ENCODE measurements at regions not wholly inside any gene's neighbourhood (a gene's known extent, or its start where the extent isn't known, plus 50 kb on each side); places are given as distances from the start of the nearest gene placed in this dataset.

DNA sequence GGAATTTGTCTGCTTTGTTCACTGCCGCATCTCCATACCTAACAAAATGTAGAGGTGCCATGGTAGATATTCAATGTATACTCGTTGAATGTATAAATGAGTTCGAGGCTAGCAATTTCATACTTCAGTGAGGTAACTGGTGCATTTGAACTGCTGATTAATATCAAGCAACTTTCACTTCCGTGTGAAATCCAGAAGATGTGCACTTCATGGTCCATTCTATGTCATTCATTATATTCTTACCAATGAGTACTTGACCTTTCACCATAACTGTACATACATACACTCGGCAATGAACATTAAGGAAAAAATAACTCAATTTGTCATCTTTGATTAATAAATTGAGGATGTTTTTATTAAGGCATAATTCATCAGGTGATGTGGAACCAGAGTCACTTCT is 598.5 kb downstream of the ZNF385D start:
- Mint-ChIP-seq H3K4me1 (no peaks in the 10 kb centered on the region), H3K36me3 (no peaks in the 10 kb centered on the region), H3K27ac (no peak overlapping the region), H3K4me3 (no peak overlapping the region), H3K9me3 (ENCODE audit: low read depth) (peaks cover 7% of the 10 kb centered on the region), H3K27me3 (no peaks in the 10 kb centered on the region)
- CTCF ChIA-PET = no interaction called here
- DNase-seq = no peak
- no peak for ATAC-seq

DNA sequence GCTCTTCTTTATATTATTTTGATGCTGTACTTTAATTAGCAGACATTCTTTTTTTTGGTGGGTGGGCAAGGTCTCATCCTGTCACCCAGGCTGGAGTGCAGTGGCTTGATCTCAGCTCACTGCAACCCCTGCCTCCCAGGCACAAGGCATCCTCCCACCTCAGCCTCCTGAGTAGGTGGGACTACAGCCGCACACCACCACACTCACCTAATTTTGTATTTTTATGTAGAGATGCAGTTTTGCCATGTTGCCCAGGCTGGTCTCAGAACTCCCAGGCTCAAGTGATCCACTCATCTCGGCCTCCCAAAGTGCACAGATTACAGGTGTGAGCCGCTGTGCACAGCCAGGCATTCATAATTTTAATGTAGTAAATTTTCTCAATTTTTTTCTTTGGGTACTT is 608.1 kb downstream of the ZNF385D start:
- ATAC-seq = peak; percentile 27

DNA sequence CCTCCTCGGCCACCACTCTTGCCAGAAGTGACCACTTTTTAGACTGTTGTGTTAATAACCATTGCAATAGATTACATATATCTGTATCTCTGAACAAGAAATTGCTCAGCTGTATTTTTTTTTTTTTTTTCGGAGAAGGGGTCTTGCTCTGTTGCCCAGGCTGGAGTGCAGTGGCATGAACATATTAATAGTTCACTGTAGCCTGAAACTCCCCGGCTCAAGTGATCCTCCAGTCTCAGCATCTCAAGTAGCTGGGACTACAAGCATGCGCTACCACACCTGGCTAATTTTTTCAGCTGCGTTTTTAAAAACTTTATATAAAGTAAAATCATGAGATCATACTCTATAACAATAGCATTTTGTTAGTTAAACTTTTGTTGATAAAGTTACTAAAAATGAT is 609.0 kb downstream of the ZNF385D start:
- H3K4me3 Mint-ChIP-seq = no peak overlapping the region

More for the DNA sequence above, 608.1 kb downstream of the ZNF385D start:
- no peaks in the 10 kb centered on the region for H3K27me3 Mint-ChIP-seq
- H3K9me3 Mint-ChIP-seq (ENCODE audit: low read depth) = peaks cover 8% of the 10 kb centered on the region
- CTCF ChIA-PET = interaction anchor here (1.0 kb wide), 1 partner anchor 18 kb away, joined by 4 read pairs; no protein-coding TSS in a partner anchor
- DNase-seq = no peak
- no peak overlapping the region for H3K4me3 Mint-ChIP-seq
- no peak overlapping the region for H3K27ac Mint-ChIP-seq
- no peaks in the 10 kb centered on the region for H3K4me1 Mint-ChIP-seq
- no peaks in the 10 kb centered on the region for H3K36me3 Mint-ChIP-seq

DNA sequence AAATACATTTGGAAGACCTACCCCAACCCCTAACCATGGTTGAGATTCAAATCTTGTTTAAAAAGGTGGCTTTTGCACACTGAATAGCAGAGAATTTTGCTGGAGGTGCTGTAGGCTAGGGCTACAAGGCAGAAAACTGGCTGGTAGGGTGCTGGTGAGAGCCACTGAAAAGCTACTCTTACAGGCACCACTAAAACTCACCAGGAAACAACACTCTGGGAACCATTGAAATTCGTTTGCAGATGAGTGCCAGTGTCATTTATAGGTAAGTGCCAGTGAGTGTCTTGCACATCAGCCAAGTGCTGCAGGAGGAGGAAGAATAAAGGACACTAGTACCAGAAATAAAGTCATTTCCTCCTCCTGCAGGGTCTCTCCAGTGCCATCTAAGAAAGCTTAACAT is 610.2 kb downstream of the ZNF385D start:
- ATAC-seq = no peak

More for the DNA sequence above, 609.0 kb downstream of the ZNF385D start:
- Mint-ChIP-seq H3K9me3 (ENCODE audit: low read depth) (peaks cover 10% of the 10 kb centered on the region), H3K27ac (no peak overlapping the region), H3K4me1 (no peaks in the 10 kb centered on the region), H3K27me3 (no peaks in the 10 kb centered on the region), H3K36me3 (no peaks in the 10 kb centered on the region)
- DNase-seq = no peak
- ATAC-seq = no peak
- CTCF ChIA-PET = interaction anchor here (1.0 kb wide), 1 partner anchor 19 kb away, joined by 4 read pairs; no protein-coding TSS in a partner anchor

DNA sequence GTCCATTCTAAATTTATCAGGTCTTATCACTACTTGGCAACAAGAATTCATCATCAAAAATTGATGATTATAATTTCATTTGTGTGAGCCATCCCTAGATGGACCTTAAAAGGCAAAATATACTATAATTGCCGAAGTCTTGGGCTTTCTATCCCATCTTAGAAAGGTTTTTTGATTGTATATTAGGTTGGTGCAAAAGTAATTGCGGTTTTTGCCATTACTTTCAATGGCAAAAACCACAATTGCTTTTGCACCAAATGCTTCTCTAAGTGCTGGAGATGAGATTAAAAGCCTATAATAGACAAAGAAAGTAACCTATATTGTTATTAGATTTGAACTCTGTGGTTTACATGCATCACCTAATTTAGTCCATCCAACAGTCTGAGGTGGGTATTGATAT is 612.9 kb downstream of the ZNF385D start:
- no peaks in the 10 kb centered on the region for H3K27me3 Mint-ChIP-seq
- CTCF ChIA-PET = no interaction called here

More for the DNA sequence above, 610.2 kb downstream of the ZNF385D start:
- no peak for DNase-seq
- Mint-ChIP-seq H3K9me3 (ENCODE audit: low read depth) (peaks cover 10% of the 10 kb centered on the region), H3K27ac (no peak overlapping the region), H3K4me3 (no peak overlapping the region), H3K4me1 (no peaks in the 10 kb centered on the region), H3K36me3 (no peaks in the 10 kb centered on the region), H3K27me3 (no peaks in the 10 kb centered on the region)
- CTCF ChIA-PET = no interaction called here

DNA sequence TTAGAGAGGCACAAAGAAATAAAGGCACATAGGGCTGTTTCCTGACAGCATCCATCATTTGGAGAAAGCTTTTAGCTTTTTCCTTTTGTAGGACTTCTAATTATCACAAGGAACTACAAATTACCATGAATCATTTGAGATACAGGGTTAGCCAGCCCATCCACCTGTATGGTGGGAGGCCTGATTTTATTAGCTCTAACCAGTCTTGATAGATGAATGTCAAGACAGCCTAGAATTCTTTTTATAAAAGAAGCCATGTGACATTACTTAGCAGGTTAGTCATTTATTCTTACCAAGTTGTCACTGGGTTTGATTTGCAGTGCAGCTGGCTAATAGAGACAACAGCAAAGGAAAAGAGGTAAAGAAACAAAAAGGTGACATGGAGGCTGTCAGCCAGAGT is 618.1 kb downstream of the ZNF385D start:
- Mint-ChIP-seq H3K27ac (no peak overlapping the region), H3K36me3 (no peaks in the 10 kb centered on the region), H3K9me3 (ENCODE audit: low read depth) (peaks cover 6% of the 10 kb centered on the region), H3K4me1 (no peaks in the 10 kb centered on the region), H3K27me3 (no peaks in the 10 kb centered on the region), H3K4me3 (no peak overlapping the region)
- CTCF ChIA-PET = no interaction called here
- DNase-seq (no peak), ATAC-seq (no peak)

More for the DNA sequence above, 612.9 kb downstream of the ZNF385D start:
- ATAC-seq (no peak), DNase-seq (no peak)
- Mint-ChIP-seq H3K9me3 (ENCODE audit: low read depth) (peaks cover 10% of the 10 kb centered on the region), H3K27ac (no peak overlapping the region), H3K36me3 (no peaks in the 10 kb centered on the region), H3K4me1 (no peaks in the 10 kb centered on the region), H3K4me3 (no peak overlapping the region)

DNA sequence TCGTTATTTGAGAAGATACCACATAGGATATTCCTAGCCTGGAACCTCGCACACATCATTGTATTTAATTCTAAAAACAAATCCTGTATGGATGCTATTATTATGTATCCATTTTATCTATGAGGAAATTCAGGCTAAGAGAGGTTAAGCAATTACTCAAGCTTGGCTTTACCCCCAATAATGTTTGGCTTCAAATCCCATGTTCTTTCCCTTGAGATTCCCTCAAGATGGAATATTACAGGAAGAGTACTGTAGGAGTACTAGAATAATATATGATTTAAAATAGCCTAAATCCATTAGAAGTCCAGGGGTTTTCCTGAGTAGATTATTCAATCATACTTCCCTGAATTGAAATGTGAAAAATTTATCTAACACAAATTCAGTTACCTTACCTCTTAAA is 630.2 kb downstream of the ZNF385D start:
- Mint-ChIP-seq H3K27ac (no peak overlapping the region), H3K9me3 (ENCODE audit: low read depth) (peaks cover 15% of the 10 kb centered on the region), H3K4me1 (no peaks in the 10 kb centered on the region), H3K27me3 (no peaks in the 10 kb centered on the region), H3K36me3 (no peaks in the 10 kb centered on the region), H3K4me3 (no peak overlapping the region)
- DNase-seq (no peak), ATAC-seq (no peak)
- CTCF ChIA-PET = no interaction called here

DNA sequence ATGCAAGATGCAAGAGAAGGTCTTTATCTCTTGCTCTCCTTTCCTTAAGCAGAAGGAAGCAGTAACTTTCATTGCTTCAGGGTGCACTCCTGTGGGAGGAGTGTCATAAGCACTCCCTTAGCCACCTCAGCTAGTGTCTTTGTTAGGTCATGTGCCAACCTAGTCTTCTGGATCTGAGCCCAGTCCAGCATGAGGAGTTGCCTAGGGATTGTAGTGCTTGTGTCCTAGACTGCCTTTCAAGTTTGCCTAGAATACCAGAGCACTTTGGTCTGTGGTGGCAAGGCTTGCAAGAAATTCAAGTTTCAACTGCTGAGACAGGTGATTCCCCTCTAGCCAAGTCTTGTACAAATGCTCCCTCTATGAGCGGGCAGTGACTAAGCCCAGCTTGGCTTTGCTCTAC is 633.6 kb downstream of the ZNF385D start:
- no peak for ATAC-seq
- no peaks in the 10 kb centered on the region for H3K4me1 Mint-ChIP-seq
- no peak overlapping the region for H3K27ac Mint-ChIP-seq
- H3K9me3 Mint-ChIP-seq (ENCODE audit: low read depth) = peaks cover 14% of the 10 kb centered on the region
- CTCF ChIA-PET = no interaction called here
- H3K27me3 Mint-ChIP-seq = no peaks in the 10 kb centered on the region
- H3K4me3 Mint-ChIP-seq = no peak overlapping the region
- no peak for DNase-seq
- no peaks in the 10 kb centered on the region for H3K36me3 Mint-ChIP-seq

DNA sequence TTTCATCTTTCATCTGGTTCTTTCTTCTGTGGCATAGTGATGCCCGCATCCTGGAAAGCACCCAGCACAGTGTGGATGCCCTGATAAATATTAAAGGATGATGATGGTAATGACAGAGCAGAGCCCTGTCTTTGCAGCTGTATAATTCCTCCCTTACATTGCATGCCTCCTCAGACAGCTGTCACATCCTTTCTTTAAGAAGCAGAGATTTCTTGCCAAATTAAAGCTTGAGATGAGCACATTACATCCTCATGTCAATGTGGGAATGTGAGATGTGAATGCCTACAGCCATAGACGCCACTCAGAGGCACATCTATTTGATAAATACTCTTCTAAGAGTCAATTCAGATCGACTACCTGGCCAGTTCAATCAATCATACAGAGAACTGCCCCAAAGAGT is 642.0 kb downstream of the ZNF385D start:
- Mint-ChIP-seq H3K27me3 (no peaks in the 10 kb centered on the region), H3K4me3 (no peak overlapping the region), H3K36me3 (no peaks in the 10 kb centered on the region), H3K27ac (no peak overlapping the region), H3K9me3 (ENCODE audit: low read depth) (peaks cover 13% of the 10 kb centered on the region), H3K4me1 (no peaks in the 10 kb centered on the region)
- DNase-seq (no peak), ATAC-seq (no peak)
- CTCF ChIA-PET = no interaction called here

DNA sequence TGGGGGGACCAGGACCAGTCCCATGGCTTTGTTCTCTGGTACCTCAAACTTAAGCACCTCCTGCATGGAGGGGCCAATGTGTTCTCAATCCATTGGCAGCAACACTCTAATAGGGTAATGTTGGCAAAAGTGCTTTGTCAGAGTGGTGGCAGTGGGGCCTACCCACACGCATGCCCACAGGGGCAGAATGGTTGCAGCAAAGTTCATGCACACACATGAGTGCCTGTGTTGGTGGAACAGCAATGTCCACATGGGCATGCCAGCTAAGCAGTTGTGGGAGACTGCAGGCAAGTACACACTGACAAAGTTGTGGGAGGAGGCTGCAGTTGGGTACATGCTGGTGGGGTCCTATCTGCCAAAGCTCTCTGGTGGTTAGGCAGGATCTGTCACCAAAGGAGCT is 645.2 kb downstream of the ZNF385D start:
- H3K9me3 Mint-ChIP-seq (ENCODE audit: low read depth) = peaks cover 14% of the 10 kb centered on the region
- CTCF ChIA-PET = no interaction called here
- no peak overlapping the region for H3K27ac Mint-ChIP-seq
- no peaks in the 10 kb centered on the region for H3K27me3 Mint-ChIP-seq
- H3K36me3 Mint-ChIP-seq = no peaks in the 10 kb centered on the region
- H3K4me3 Mint-ChIP-seq = no peak overlapping the region
- DNase-seq (no peak), ATAC-seq (no peak)
- no peaks in the 10 kb centered on the region for H3K4me1 Mint-ChIP-seq

DNA sequence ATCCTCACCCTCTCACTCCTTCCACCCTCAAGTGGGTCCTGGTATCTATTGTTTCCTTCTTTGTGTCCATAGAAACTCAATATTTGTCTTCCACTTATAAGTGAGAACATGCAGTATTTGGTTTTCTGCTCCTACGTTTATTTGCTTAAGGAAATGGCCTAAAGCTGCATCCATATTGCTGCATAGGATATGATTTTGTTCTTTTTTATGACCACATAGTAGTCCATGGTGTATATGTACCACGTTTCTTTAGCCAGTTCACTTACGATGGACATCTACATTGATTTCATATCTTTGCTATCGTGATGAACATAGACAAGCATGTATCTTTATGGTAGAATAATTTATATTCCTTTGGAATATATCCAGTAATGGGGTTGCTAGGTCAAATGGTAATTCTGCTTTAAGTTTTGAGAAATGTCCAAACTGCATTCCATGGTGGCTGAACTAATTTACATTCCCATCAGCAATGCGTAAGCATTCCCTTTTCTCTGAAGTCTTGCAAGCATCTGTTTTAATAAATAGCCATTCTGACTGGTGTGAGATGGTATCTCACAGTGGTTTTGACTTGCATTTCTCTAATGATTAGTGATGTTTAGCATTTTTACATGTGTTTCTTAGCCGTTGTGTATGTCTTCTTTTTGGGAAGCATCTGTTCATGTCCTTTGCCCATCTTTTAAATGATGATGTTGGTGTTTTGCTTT is 650.2 kb downstream of the ZNF385D start:
- Mint-ChIP-seq H3K4me3 (no peak overlapping the region), H3K4me1 (no peaks in the 10 kb centered on the region), H3K36me3 (no peaks in the 10 kb centered on the region), H3K27me3 (no peaks in the 10 kb centered on the region), H3K27ac (no peak overlapping the region), H3K9me3 (ENCODE audit: low read depth) (peaks cover 9% of the 10 kb centered on the region)
- no peak for DNase-seq
- ATAC-seq = no peak
- CTCF ChIA-PET = no interaction called here

DNA sequence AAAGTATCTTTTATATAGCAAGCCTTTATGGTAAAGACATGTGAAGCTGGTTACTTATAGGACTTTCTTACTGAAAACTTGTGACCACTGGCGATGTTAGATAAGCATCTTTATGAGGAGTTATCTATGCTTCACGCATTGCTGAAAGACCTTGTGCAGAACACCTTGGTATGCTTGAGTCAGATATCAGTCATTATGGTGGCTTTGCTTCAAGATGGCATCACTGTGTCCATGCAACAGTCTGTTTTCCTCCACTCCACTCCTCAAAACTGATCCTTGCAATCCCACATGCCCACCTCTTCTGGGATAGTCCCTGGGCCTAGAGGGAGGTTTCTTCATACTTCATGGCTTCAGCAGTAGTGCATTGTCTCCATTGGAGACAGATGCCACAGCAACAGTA is 656.3 kb downstream of the ZNF385D start:
- Mint-ChIP-seq H3K27ac (no peak overlapping the region), H3K4me1 (no peaks in the 10 kb centered on the region), H3K27me3 (no peaks in the 10 kb centered on the region), H3K4me3 (no peak overlapping the region), H3K36me3 (no peaks in the 10 kb centered on the region), H3K9me3 (ENCODE audit: low read depth) (peaks cover 3% of the 10 kb centered on the region)
- CTCF ChIA-PET = no interaction called here
- DNase-seq (no peak), ATAC-seq (no peak)

DNA sequence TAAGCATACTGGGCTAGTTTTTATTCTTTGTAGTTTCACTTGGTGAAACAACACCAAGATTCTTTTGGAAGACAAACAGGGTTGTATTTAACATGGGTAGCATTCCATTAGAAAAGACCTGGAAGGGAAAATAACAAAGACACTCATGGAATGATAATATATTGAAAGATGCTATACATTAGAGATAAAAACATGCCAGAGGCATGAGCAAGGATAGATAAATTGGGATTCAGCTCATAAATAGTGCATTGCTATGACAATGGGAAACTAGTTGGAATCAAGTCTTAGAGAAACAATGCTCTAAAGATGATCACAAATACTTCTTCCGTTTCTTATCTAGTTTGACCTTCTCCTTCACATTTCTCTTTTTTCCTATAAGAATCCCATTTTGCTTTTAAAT is 677.4 kb downstream of the ZNF385D start:
- Mint-ChIP-seq H3K27me3 (no peaks in the 10 kb centered on the region), H3K9me3 (ENCODE audit: low read depth) (peaks cover under 1% of the 10 kb centered on the region), H3K36me3 (no peaks in the 10 kb centered on the region), H3K4me3 (no peak overlapping the region), H3K27ac (no peak overlapping the region), H3K4me1 (no peaks in the 10 kb centered on the region)
- DNase-seq (no peak), ATAC-seq (no peak)
- CTCF ChIA-PET = no interaction called here

DNA sequence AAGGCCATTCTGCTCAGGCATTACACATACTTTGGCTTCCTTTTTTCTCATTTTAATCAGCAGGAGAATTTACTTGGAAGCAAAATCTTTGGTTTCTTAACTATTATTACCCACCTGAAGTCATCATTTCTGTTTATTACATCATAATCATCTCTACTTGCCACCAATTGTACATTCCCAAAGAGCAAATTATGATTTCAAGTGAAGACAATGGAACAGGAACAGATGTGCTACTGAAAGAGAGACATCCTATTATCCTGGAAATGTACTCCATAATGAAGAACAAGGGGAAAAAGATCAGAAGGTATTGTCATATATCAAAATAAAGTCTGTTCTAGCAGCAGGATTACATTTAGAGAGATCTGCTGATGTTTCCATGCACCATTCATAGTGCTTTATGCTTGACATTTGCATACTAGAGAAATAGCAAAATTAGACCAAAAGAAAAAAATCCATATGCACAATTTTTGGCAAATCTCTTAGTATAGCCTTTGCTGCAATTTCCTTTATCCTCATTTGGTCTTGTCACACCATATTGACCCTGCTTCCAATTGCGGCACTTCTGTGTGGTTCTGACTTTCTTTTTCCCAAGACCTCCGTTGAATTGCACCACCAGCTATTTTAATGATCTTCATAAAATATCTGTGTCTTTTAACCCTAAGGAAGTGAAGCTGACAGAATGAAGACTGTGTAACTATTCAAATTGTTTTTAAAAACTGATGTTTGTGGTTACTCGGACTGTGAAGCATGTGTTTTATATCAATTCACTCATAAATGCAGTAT is 683.8 kb downstream of the ZNF385D start:
- no peak overlapping the region for H3K4me3 Mint-ChIP-seq
- H3K36me3 Mint-ChIP-seq = no peaks in the 10 kb centered on the region
- DNase-seq = no peak
- no peak overlapping the region for H3K27ac Mint-ChIP-seq
- H3K4me1 Mint-ChIP-seq = no peaks in the 10 kb centered on the region
- H3K9me3 Mint-ChIP-seq (ENCODE audit: low read depth) = peaks cover 5% of the 10 kb centered on the region
- no peaks in the 10 kb centered on the region for H3K27me3 Mint-ChIP-seq
- ATAC-seq = no peak
- CTCF ChIA-PET = no interaction called here
